ENCODE measurements at regions not wholly inside any gene's neighbourhood (a gene's known extent, or its start where the extent isn't known, plus 50 kb on each side); places are given as distances from the start of the nearest gene placed in this dataset.

DNA sequence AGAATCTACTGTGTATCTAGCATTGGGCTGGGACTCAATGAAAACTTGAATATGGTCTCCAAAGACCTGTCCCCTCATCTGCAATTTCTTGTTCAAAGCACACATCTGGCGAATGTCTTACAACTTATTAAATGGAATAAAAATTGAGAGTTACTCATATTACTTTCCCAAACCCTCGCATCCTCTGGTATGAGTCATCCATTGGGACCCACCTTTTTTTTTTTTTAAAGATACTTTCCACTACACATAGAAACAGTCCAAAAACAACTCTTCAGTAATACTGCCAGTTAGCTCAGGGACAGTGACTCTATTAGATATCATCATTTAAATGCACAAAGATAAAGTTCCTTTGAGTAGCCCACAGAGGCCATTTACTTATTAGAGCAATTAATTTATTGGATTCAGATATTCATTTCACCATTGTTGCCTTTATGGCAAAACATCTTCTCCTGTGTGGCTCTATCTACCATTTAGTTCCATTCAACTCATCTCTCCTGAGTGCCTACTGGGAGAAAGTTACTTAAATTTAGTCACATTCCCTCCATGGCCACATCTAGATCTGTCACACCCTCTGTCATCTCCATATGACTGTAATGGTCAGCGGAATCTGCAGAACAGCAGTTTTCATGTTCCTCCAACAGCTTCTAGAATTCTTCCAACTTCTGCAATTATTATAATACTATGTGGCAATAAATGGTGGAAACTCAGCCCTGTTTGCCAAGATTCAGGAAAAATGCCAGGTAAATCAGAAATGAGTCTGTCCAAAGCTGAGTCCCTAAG lies 77.9 kb upstream of the ARHGEF3 start:
- FAIRE-seq (no peak), DNase-seq (ENCODE audit: insufficient read length, low spot score) (no peak)
- TF ChIP-seq, protein P1, sequence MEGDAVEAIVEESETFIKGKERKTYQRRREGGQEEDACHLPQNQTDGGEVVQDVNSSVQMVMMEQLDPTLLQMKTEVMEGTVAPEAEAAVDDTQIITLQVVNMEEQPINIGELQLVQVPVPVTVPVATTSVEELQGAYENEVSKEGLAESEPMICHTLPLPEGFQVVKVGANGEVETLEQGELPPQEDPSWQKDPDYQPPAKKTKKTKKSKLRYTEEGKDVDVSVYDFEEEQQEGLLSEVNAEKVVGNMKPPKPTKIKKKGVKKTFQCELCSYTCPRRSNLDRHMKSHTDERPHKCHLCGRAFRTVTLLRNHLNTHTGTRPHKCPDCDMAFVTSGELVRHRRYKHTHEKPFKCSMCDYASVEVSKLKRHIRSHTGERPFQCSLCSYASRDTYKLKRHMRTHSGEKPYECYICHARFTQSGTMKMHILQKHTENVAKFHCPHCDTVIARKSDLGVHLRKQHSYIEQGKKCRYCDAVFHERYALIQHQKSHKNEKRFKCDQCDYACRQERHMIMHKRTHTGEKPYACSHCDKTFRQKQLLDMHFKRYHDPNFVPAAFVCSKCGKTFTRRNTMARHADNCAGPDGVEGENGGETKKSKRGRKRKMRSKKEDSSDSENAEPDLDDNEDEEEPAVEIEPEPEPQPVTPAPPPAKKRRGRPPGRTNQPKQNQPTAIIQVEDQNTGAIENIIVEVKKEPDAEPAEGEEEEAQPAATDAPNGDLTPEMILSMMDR (IDR thresholded peaks at IDR 0.05; ENCODE audit: insufficient read depth, missing control alignments), result no peak

DNA sequence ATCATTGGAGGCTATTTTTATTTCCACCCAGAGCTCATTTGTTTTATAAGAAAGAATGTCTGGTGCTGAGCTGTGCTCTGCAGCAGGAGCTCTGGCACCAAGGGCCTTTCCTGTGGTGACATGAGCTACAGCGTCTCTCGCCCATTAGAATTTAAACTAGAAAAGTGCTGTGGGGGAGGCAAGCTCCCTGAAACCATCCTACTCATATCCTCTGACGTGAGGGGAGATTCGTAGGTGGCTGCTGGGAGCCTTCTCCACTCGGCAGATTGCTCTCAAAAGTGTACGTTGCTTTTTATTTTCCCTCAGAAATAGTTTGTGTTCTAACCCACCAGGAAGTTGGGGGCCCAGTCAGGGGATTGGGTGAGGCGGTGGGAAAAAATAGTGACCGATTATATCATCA lies 76.3 kb upstream of the ARHGEF3 start:
- DNase-seq (ENCODE audit: insufficient read length, low spot score) (no peak), FAIRE-seq (no peak)
- TF ChIP-seq, protein P1 (IDR thresholded peaks at IDR 0.05; ENCODE audit: insufficient read depth, missing control alignments), result no peak

DNA sequence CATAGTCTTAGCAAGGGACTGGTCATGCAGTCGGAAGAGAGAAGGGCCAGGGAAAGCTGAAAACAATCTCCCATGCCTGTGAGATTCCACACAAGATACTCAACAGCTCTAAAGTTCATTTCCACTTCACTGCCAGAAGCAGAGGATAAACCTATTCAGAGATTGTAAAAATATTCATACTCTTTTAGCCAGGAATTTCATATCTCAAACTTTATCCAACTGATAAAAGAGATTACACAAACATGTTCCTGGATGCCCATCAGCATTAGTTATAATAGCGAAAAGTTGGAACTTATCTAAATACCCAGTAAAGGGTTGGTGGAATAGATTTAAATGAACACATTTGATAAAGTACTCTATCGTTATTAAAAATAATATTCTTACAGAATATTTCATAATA lies 75.2 kb upstream of the ARHGEF3 start:
- TF ChIP-seq, protein P1 (IDR thresholded peaks at IDR 0.05; ENCODE audit: insufficient read depth, missing control alignments), result no peak
- no peak for FAIRE-seq
- DNase-seq (ENCODE audit: insufficient read length, low spot score), result no peak

DNA sequence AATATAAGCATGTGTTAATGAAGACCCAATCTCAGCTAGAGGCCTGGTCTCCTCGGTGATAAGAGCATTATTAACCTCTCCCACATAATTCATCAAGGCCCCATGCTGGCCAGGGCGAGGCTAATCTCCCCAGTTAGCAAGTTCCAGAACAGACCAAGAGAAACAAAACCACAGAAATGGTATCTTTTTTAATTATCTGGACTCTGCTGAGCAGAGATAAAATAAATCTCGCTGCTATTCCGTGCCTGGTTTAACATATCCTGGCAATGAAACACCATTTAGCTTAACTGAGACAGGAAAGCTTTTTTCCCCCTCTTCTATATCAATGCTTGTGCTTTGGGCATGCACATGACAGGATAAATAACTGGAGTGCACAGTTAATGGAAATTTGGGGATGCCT lies 72.5 kb upstream of the ARHGEF3 start:
- TF ChIP-seq, protein P1 (IDR thresholded peaks at IDR 0.05; ENCODE audit: insufficient read depth, missing control alignments), result no peak
- peak; percentile 90 for FAIRE-seq
- DNase-seq (ENCODE audit: insufficient read length, low spot score), result no peak

DNA sequence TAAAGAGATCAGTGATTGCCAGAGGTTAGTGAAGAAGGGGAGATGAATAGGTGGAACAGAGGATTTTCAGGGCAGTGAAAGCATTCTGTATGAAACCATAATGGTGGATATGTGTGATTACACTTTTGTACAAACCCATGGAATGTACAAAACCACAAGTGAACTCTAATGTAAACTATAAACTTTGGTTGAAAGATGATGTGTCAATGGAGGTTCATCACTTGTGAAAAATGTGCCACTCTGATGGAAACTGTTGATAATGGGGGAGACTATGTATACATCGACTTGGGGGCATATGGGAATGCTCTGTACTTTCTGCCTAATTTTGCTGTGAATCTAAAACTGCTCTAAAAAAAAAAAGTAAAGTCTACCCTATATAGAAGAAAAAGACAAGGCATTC lies 68.7 kb upstream of the ARHGEF3 start:
- no peak for DNase-seq (ENCODE audit: insufficient read length, low spot score)
- FAIRE-seq, result peak; percentile 6
- TF ChIP-seq, protein P1 (IDR thresholded peaks at IDR 0.05; ENCODE audit: insufficient read depth, missing control alignments), result no peak

DNA sequence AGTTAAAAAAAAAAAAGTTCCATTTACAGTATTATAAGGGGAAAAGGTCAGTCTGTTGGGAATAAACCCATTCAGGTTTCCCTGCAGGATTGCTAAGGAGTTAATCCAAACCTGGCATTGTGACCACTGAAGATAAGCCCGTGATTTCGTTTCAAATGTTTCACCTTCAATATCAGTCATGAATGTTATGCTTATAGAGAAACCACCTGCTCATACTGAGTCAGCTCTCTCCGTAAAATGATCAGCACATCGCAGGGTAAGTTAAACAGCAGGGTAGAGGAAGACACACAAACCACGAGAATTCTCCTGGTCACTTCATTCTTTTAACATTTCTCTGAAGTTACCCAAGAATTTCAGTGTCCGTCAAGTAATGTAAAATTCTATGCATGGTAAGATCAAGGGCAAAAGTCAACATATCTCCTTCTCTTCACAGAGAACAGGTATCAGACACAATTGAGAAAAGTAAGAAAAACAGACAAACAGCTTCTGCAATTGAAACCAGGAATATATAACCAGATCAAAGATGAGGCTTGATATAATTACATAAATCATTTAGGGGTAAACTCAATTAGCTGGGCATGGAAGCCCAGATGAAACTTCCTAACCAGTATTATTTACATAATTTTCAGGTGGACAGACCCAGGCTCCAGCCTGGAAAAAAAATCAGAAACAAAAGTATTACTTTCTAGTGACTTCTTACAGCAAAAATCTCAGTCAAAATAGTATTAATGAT lies 67.6 kb upstream of the ARHGEF3 start:
- no peak for FAIRE-seq
- DNase-seq (ENCODE audit: insufficient read length, low spot score), result no peak
- TF ChIP-seq, protein P1 (IDR thresholded peaks at IDR 0.05; ENCODE audit: insufficient read depth, missing control alignments), result no peak

DNA sequence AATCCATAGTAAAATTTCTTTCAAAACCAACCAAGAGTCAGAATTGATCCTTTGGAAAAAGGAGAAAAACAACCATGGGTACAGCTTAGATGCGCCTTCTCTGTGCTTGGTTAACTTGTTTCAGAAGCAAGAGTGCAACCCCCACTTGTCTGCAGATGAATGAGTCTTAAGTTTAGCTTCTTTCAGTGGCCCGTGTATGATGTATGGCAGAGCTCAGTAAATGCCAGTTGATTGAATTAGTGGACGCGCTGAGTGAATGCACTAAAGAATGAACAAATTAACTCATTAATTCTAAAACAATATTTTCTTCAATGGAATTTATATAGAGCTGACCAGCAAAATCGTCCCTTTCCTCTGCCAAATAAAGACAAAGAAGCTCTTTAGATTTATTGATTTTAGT lies 67.0 kb upstream of the ARHGEF3 start:
- TF ChIP-seq, protein P1 (IDR thresholded peaks at IDR 0.05; ENCODE audit: insufficient read depth, missing control alignments), result no peak
- no peak for DNase-seq (ENCODE audit: insufficient read length, low spot score)
- FAIRE-seq, result no peak
